ENCODE measurements at regions not wholly inside any gene's neighbourhood (a gene's known extent, or its start where the extent isn't known, plus 50 kb on each side); places are given as distances from the start of the nearest gene placed in this dataset.

DNA sequence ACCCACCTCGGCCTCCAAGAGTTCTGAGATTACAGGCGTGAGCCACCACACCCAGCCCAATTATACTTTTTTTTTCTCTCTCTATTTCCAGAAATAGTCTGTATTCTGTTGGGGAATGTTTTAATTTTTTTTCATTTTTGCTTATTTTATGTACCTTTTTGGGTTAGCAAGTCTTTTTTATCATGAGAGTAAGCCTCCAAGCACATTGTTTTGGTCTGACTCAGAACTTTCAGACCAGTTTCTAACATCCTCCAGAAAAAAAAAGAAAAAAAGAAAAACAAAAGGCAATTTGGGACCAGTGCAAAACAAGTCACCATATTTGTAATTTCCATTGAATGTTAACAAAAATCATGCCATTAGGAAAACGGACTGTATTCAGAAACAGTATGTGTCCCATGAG lies 1465.5 kb downstream of the SLITRK5 start:
- TF ChIP-seq, protein P1, sequence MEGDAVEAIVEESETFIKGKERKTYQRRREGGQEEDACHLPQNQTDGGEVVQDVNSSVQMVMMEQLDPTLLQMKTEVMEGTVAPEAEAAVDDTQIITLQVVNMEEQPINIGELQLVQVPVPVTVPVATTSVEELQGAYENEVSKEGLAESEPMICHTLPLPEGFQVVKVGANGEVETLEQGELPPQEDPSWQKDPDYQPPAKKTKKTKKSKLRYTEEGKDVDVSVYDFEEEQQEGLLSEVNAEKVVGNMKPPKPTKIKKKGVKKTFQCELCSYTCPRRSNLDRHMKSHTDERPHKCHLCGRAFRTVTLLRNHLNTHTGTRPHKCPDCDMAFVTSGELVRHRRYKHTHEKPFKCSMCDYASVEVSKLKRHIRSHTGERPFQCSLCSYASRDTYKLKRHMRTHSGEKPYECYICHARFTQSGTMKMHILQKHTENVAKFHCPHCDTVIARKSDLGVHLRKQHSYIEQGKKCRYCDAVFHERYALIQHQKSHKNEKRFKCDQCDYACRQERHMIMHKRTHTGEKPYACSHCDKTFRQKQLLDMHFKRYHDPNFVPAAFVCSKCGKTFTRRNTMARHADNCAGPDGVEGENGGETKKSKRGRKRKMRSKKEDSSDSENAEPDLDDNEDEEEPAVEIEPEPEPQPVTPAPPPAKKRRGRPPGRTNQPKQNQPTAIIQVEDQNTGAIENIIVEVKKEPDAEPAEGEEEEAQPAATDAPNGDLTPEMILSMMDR (IDR thresholded peaks at IDR 0.05; ENCODE audit: low read depth, low read length), result no peak
- H3K4me3 ChIP-seq (ENCODE audit: low read depth, low read length), result no peak overlapping the region
- DNase-seq (ENCODE audit: low read depth, low spot score), result peak; percentile 15
- in situ Hi-C loops (cut with HindIII; ENCODE audit: low sequenced_read_pairs), result no loop called here

DNA sequence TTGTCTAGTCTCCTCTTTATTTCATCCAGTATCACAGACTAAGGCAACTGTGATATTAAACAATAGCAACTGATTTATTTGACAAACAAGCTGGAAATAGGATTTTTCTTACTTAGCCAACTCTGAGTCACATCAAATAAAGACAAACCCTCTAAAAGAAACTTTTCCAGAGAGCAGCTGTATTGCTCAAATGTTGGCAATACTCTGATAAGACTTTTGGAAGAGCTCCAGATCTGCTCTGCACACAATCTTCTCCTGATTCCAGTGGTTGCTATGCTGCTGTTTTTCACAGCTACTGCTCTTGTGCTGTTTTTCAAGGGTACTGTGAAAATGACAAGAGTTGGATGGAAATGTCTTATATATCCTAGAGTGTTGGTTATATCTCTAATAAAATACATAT lies 1479.2 kb downstream of the SLITRK5 start:
- in situ Hi-C loops (cut with HindIII; ENCODE audit: low sequenced_read_pairs), result no loop called here
- H3K4me3 ChIP-seq (ENCODE audit: low read depth, low read length), result no peak overlapping the region
- DNase-seq (ENCODE audit: low read depth, low spot score), result peak; percentile 42
- TF ChIP-seq, protein P1 (IDR thresholded peaks at IDR 0.05; ENCODE audit: low read depth, low read length), result no peak

- TF ChIP-seq, protein P1 (IDR thresholded peaks at IDR 0.05; ENCODE audit: low read depth, low read length), result no peak
- in situ Hi-C loops (cut with HindIII; ENCODE audit: low sequenced_read_pairs), result no loop called here
- no peak overlapping the region for H3K4me3 ChIP-seq (ENCODE audit: low read depth, low read length)
- DNase-seq (ENCODE audit: low read depth, low spot score), result peak; percentile 23
These were observed 1482.8 kb downstream of the SLITRK5 start for GRCh38 chr13:89153941-89154340.

- H3K4me3 ChIP-seq (ENCODE audit: low read depth, low read length), result no peak overlapping the region
- in situ Hi-C loops (cut with HindIII; ENCODE audit: low sequenced_read_pairs), result no loop called here
- no peak for DNase-seq (ENCODE audit: low read depth, low spot score)
- TF ChIP-seq, protein P1 (IDR thresholded peaks at IDR 0.05; ENCODE audit: low read depth, low read length), result no peak
These were observed 1491.9 kb downstream of the SLITRK5 start for GRCh38 chr13:89163096-89163495.

DNA sequence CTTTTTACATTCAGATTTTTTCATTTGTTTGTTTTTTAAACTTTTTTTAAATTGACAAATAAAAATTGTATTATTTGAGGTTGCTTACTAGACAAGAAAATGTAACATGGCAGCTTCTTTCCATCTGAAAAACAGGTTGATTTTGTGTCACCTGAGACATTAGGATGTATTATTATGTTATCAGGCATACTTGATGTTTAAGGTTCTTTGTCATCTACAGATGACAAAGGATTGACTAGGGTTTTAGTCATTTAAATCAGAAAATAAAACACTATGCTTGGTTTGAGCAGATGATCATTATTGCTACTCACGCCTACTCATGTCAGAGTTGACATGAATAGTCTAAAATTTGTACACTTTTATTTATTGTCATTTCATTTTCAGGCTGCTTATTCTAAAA lies 1494.5 kb downstream of the SLITRK5 start:
- in situ Hi-C loops (cut with HindIII; ENCODE audit: low sequenced_read_pairs), result no loop called here
- no peak for DNase-seq (ENCODE audit: low read depth, low spot score)
- no peak overlapping the region for H3K4me3 ChIP-seq (ENCODE audit: low read depth, low read length)
- TF ChIP-seq, protein P1 (IDR thresholded peaks at IDR 0.05; ENCODE audit: low read depth, low read length), result no peak

- in situ Hi-C loops (cut with HindIII; ENCODE audit: low sequenced_read_pairs), result no loop called here
- DNase-seq (ENCODE audit: low read depth, low spot score), result no peak
- H3K4me3 ChIP-seq (ENCODE audit: low read depth, low read length), result no peak overlapping the region
- TF ChIP-seq, protein P1 (IDR thresholded peaks at IDR 0.05; ENCODE audit: low read depth, low read length), result no peak
These were observed 1498.8 kb downstream of the SLITRK5 start for GRCh38 chr13:89169951-89170350.

GRCh38 chr13:89181041-89181440 lies 1509.9 kb downstream of the SLITRK5 start:
- in situ Hi-C loops (cut with HindIII; ENCODE audit: low sequenced_read_pairs), result no loop called here
- no peak for DNase-seq (ENCODE audit: low read depth, low spot score)
- no peak overlapping the region for H3K4me3 ChIP-seq (ENCODE audit: low read depth, low read length)
- TF ChIP-seq, protein P1 (IDR thresholded peaks at IDR 0.05; ENCODE audit: low read depth, low read length), result no peak

All from astrocyte of the spinal cord (primary cell).